Osteocyte (in vitro differentiated cells): ENCODE measurements at regions not wholly inside any gene's neighbourhood (a gene's known extent, or its start where the extent isn't known, plus 50 kb on each side); places are given as distances from the start of the nearest gene placed in this dataset.

Source experiments
- DNase-seq: peaks from one replicate; pipeline ENCODE4 v3.0.0; 2021; ENCODE audit warnings: mixed read lengths; ENCODE audit not compliant: unreplicated experiment; ENCODE audit errors: extremely low spot score
- H3K27ac Mint-ChIP-seq: one replicate; pipeline ENCODE4 v1.8.0; 2021; ENCODE audit warnings: mild to moderate bottlenecking, mixed read lengths; ENCODE audit not compliant: unreplicated experiment
- H3K27me3 Mint-ChIP-seq: one replicate; pipeline ENCODE4 v1.8.0; 2021; ENCODE audit warnings: mixed read lengths; ENCODE audit not compliant: unreplicated experiment
- H3K36me3 Mint-ChIP-seq: one replicate; pipeline ENCODE4 v1.8.0; 2021; ENCODE audit warnings: mixed read lengths; ENCODE audit not compliant: unreplicated experiment
- H3K4me1 Mint-ChIP-seq: one replicate; pipeline ENCODE4 v1.8.0; 2021; ENCODE audit warnings: mixed read lengths; ENCODE audit not compliant: unreplicated experiment
- H3K4me3 Mint-ChIP-seq: one replicate; pipeline ENCODE4 v1.8.0; 2021; ENCODE audit warnings: mild to moderate bottlenecking, moderate library complexity, mixed read lengths; ENCODE audit not compliant: unreplicated experiment
- H3K9me3 Mint-ChIP-seq: one replicate; pipeline ENCODE4 v1.8.0; 2021; ENCODE audit warnings: mixed read lengths; ENCODE audit not compliant: unreplicated experiment
- TF ChIP-seq, protein P1 (sequence below): fragments of 200-600 bp; sonication (generic); IDR thresholded peaks from 2 replicates; pipeline ENCODE4 v1.5.0; 2021; ENCODE audit warnings: antibody characterized with exemption, mild to moderate bottlenecking, moderate library complexity

DNA sequence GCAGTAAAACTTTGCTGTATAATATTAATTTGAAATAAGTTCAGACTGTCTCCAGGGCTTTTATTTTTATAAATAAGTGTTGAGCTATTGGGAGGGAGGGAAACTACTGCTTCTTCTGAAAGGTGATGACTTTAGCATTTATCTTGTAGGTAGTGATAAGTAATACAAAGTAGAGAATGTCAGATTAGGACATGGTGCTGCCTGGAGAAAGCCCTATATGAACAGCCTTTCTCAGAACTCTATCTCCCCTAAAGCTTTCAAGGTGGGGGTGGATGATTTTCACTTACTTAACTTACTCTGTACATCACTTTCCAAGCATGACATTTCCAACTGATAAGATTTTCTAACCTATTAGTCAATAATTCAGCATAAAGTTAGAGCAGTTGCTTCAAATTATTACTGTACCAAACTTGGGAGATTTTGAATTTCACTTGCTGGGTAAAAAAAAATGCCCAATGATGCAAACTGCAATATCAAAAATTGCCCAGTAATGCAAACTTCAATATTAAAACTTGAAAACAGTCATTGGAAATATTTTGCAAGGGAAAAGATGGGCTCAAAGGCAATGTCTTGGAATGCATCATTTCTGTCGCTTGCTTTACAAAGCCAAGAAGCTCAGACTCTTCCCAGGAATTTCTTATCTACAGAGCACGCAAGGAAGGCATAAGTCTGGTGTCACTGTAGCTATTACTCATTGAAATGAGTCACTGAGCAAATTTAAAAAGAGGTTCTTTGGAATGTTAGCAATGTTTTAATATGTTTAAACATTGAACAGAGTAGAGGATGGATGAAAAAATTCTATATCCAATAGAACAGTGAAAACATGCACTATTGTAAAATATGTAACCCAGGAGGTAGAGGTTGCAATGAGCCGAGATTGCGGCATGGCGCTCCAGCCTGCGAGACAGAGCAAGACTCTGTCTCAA, 569.5 kb downstream of the PSAT1 start:
- DNase-seq, result no peak
- H3K36me3 Mint-ChIP-seq, result no peaks in the 10 kb centered on the region
- no peak overlapping the region for H3K4me3 Mint-ChIP-seq
- peaks cover 45% of the 10 kb centered on the region for H3K4me1 Mint-ChIP-seq
- TF ChIP-seq, protein P1, sequence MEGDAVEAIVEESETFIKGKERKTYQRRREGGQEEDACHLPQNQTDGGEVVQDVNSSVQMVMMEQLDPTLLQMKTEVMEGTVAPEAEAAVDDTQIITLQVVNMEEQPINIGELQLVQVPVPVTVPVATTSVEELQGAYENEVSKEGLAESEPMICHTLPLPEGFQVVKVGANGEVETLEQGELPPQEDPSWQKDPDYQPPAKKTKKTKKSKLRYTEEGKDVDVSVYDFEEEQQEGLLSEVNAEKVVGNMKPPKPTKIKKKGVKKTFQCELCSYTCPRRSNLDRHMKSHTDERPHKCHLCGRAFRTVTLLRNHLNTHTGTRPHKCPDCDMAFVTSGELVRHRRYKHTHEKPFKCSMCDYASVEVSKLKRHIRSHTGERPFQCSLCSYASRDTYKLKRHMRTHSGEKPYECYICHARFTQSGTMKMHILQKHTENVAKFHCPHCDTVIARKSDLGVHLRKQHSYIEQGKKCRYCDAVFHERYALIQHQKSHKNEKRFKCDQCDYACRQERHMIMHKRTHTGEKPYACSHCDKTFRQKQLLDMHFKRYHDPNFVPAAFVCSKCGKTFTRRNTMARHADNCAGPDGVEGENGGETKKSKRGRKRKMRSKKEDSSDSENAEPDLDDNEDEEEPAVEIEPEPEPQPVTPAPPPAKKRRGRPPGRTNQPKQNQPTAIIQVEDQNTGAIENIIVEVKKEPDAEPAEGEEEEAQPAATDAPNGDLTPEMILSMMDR, result no peak
- H3K27me3 Mint-ChIP-seq, result no peaks in the 10 kb centered on the region
- H3K9me3 Mint-ChIP-seq, result peaks cover 7% of the 10 kb centered on the region
- H3K27ac Mint-ChIP-seq, result peak overlapping the region; percentile 85

DNA sequence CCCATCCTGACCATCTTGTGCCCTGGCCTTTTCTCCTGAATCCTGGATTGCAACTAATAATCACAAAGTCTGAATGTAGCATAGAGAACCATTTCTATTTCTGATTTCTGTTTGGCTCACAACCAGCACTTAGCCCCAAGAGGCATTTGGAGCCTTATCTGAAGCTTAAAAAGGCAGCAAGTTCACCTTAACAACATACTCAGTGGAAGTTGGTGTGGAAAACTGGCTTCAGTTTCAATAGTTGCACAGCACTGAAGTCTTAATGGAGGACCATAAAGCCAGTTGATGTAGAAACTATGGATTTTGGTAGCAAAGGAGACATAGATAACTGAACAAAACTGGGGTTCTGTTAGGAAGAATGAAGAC, 574.1 kb downstream of the PSAT1 start:
- H3K9me3 Mint-ChIP-seq, result peaks cover 16% of the 10 kb centered on the region

DNA sequence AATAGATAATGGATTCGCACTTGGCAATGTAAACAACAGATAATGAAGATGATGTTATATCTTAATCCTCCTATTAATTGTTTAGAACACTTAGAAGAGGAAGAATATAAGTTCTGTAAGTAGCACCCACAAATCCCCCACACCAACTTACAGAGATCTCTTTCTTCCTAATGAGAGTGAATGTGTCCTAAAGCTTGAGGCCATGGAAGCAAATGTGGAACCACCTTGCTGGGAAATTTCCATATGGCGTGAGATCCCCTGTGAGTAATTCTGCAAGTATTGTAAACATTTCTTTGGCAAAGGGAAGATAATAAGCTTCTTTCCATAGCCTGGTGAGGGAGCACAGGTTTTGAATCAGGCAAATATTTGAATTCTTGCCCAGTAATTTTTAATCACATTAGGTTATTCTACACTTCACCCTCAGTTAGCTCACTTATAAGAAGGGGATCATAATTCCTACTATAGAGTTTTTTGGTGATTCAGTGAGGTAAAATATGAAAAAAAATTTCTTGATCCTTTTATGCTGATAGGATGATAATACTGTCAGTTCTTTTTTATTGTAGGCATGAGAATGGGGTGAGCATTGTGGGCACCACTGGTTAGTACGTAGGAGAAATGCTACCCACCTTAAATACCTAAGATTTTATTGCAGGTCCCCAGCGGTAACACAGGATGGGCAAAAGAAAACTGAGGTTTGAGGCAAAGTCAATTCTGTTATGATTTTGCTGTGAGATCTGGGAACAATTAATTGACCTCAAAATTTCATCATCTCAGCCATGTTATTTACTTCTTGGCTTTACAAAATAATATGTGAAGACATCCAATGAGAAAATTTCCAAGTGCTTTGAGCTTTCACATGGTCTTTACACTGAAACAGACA, 574.8 kb downstream of the PSAT1 start:
- Mint-ChIP-seq H3K4me3 (no peak overlapping the region), H3K9me3 (peaks cover 16% of the 10 kb centered on the region), H3K4me1 (peaks cover 48% of the 10 kb centered on the region), H3K36me3 (no peaks in the 10 kb centered on the region), H3K27me3 (no peaks in the 10 kb centered on the region), H3K27ac (peak overlapping the region; percentile 93)
- DNase-seq, result no peak
- TF ChIP-seq, protein P1, result no peak

More for the DNA sequence above, 574.1 kb downstream of the PSAT1 start:
- Mint-ChIP-seq H3K4me3 (no peak overlapping the region), H3K27ac (peak overlapping the region; percentile 93), H3K4me1 (peaks cover 54% of the 10 kb centered on the region), H3K36me3 (no peaks in the 10 kb centered on the region), H3K27me3 (no peaks in the 10 kb centered on the region)
- TF ChIP-seq, protein P1, result no peak
- no peak for DNase-seq

DNA sequence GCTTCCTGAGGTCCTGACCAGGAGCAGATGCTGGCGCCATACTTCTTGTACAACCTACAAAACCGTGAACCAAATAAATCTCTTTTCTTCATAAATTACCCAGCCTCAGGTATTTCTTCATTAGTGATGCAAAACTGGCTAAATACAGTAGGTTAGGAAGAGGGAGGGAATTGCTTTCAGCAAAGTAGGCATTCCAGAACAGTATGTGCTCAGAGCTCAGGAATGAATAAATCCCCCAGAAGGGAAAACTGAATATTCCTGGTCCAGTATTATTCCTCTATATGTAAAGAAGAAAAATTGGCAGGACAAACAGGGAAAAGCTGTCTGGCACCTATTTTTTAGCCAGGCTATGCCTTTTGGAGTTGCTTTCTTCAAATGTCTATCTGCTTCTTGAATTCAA, 577.1 kb downstream of the PSAT1 start:
- H3K27ac Mint-ChIP-seq, result peak overlapping the region; percentile 74
- H3K4me3 Mint-ChIP-seq, result no peak overlapping the region
- TF ChIP-seq, protein P1, result no peak
- H3K4me1 Mint-ChIP-seq, result peaks cover 37% of the 10 kb centered on the region
- H3K27me3 Mint-ChIP-seq, result no peaks in the 10 kb centered on the region
- no peak for DNase-seq
- H3K36me3 Mint-ChIP-seq, result no peaks in the 10 kb centered on the region
- peaks cover 16% of the 10 kb centered on the region for H3K9me3 Mint-ChIP-seq
